HEK293 (cell line): ENCODE measurements at regions not wholly inside any gene's neighbourhood (a gene's known extent, or its start where the extent isn't known, plus 50 kb on each side); places are given as distances from the start of the nearest gene placed in this dataset.

Source experiments
- CTCF ChIA-PET: fragments of 350-600 bp; formaldehyde crosslinking; extraction: SDS; loops from one replicate; lab custom pipeline; 2021; ENCODE audit warnings: antibody characterized with exemption; lab: Yijun Ruan, JAX
- POLR2A ChIA-PET: fragments of 300-600 bp; formaldehyde crosslinking; extraction: SDS; loops from one replicate; lab custom pipeline; 2020; ENCODE audit warnings: antibody characterized with exemption, inconsistent platforms; lab: Yijun Ruan, JAX
- H3K27ac ChIP-seq: fragments of 200-500 bp; sonication (Bioruptor generic); 2 replicates; pipeline ENCODE4 v1.5.1; 2014; ENCODE audit warnings: low read depth, low read length, control low read depth, inconsistent platforms; ENCODE audit errors: extremely low read depth
- H3K36me3 ChIP-seq, 2 experiments: fragments of 200-500 bp in 1 of 2; sonication (Bioruptor generic) in 1 of 2; 1 replicate in 1 of 2; 2 replicates in 1 of 2; pipeline ENCODE4 v1.5.1; 2014 to 2017; ENCODE audit warnings: inconsistent platforms in 2 of 2, low read length in 2 of 2; ENCODE audit not compliant: control insufficient read depth in 2 of 2, insufficient read depth in 1 of 2
- H3K4me1 ChIP-seq: fragments of 200-500 bp; sonication (Bioruptor generic); 2 replicates; pipeline ENCODE4 v1.5.1; 2014; ENCODE audit warnings: mild to moderate bottlenecking, low read length, inconsistent platforms; ENCODE audit not compliant: control insufficient read depth, insufficient read depth
- H3K4me3 ChIP-seq: 2 replicates; pipeline ENCODE4 v1.5.1; 2011; ENCODE audit warnings: low read depth, mild to moderate bottlenecking, control low read depth, low read length, moderate library complexity
- H3K9me3 ChIP-seq: fragments of 200-500 bp; sonication (Bioruptor generic); 2 replicates; pipeline ENCODE4 v1.5.1; 2014; ENCODE audit warnings: low read depth, low read length, inconsistent platforms; ENCODE audit not compliant: control insufficient read depth, insufficient read depth
- AEBP2 ChIP-seq: fragments of 450-650 bp; formaldehyde crosslinking; IDR thresholded peaks from 2 replicates; pipeline ENCODE4 v1.5.1; 2016; ENCODE audit warnings: missing biosample characterization, missing genetic modification characterization, borderline replicate concordance
- GLI4 ChIP-seq: fragments of 450-650 bp; formaldehyde crosslinking; IDR thresholded peaks from 2 replicates; pipeline ENCODE4 v1.5.1; 2016; ENCODE audit warnings: missing biosample characterization, missing genetic modification characterization
- KLF7 ChIP-seq: fragments of 450-650 bp; formaldehyde crosslinking; IDR thresholded peaks from 2 replicates; pipeline ENCODE4 v1.5.1; 2016; ENCODE audit warnings: missing biosample characterization, missing genetic modification characterization, borderline replicate concordance
- KLF9 ChIP-seq: fragments of 450-650 bp; formaldehyde crosslinking; IDR thresholded peaks from 2 replicates; pipeline ENCODE4 v1.5.1; 2016; ENCODE audit warnings: missing biosample characterization, missing genetic modification characterization, low read depth
- ZBTB10 ChIP-seq: fragments of 450-650 bp; formaldehyde crosslinking; IDR thresholded peaks from 2 replicates; pipeline ENCODE4 v1.5.1; 2016; ENCODE audit warnings: missing biosample characterization, missing genetic modification characterization
- ZBTB17 ChIP-seq: fragments of 450-650 bp; formaldehyde crosslinking; IDR thresholded peaks from 2 replicates; pipeline ENCODE4 v1.5.1; 2016; ENCODE audit warnings: missing biosample characterization, missing genetic modification characterization
- ZNF140 ChIP-seq: fragments of 450-650 bp; formaldehyde crosslinking; IDR thresholded peaks from 2 replicates; pipeline ENCODE4 v1.5.1; 2016; ENCODE audit warnings: missing biosample characterization, missing genetic modification characterization
- ZNF184 ChIP-seq: fragments of 450-650 bp; IDR thresholded peaks from 2 replicates; pipeline ENCODE4 v1.5.1; 2018; ENCODE audit warnings: missing biosample characterization, mild to moderate bottlenecking, missing genetic modification characterization
- ZNF311 ChIP-seq: fragments of 450-650 bp; formaldehyde crosslinking; IDR thresholded peaks from 2 replicates; pipeline ENCODE4 v1.5.1; 2017; ENCODE audit warnings: missing biosample characterization, missing genetic modification characterization, borderline replicate concordance
- ZNF449 ChIP-seq: fragments of 450-650 bp; formaldehyde crosslinking; IDR thresholded peaks from 2 replicates; pipeline ENCODE4 v1.5.1; 2017; ENCODE audit warnings: missing biosample characterization, mild to moderate bottlenecking, missing genetic modification characterization, moderate library complexity
- ZNF596 ChIP-seq: fragments of 450-650 bp; IDR thresholded peaks from 2 replicates; pipeline ENCODE4 v1.5.0; 2018; ENCODE audit warnings: missing biosample characterization, mild to moderate bottlenecking, missing genetic modification characterization, moderate library complexity
- ZNF843 ChIP-seq: fragments of 450-650 bp; formaldehyde crosslinking; IDR thresholded peaks from 2 replicates; pipeline ENCODE4 v1.5.1; 2016; ENCODE audit warnings: missing biosample characterization, missing genetic modification characterization
- TF ChIP-seq, protein P1 (sequence below): fragments of 450-650 bp; formaldehyde crosslinking; IDR thresholded peaks from 2 replicates; pipeline ENCODE4 v1.5.1; 2016; ENCODE audit warnings: missing biosample characterization, missing genetic modification characterization
- TF ChIP-seq, protein P2 (sequence below): fragments of 450-650 bp; formaldehyde crosslinking; IDR thresholded peaks from 2 replicates; pipeline ENCODE4 v1.5.1; 2016; ENCODE audit warnings: missing biosample characterization, missing genetic modification characterization

DNA sequence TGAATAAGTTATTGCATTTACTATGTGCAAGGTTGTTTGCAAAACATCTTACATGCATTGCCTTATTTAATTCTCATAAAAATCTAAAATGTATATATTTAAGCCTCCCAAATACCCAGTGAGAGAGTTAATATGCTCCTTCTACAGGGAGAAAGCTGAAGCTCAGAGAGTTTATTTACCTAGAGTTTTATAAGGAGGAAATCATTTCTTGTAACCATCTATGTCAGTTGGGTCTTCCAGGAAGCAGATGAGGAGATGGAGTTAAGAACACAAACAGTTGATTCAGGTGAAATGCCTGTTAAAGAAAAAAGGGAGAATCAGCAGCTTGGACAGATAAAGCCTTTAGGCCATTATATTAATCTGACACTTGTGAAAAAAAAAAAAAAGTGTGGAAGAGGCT lies 62.6 kb upstream of the DHX40 start:
- ChIA-PET POLR2A (interaction anchor here (0.7 kb wide), 1 partner anchor 38 kb away, joined by 3 read pairs; no protein-coding TSS in a partner anchor), CTCF (interaction anchor here (0.6 to 1.4 kb wide), 3 partner anchors 9 to 192 kb away, joined by 3 to 4 read pairs (median 4); no protein-coding TSS in a partner anchor)
- H3K27ac ChIP-seq, result no peak overlapping the region

More for the DNA sequence above, 62.6 kb upstream of the DHX40 start:
- H3K4me3 ChIP-seq, result no peak overlapping the region
- H3K9me3 ChIP-seq, result no peaks in the 10 kb centered on the region
- no peaks in the 10 kb centered on the region for H3K36me3 ChIP-seq
- no peaks in the 10 kb centered on the region for H3K4me1 ChIP-seq
- no peak for TF ChIP-seq ZNF596 (tag by site-specific recombination)
- TF ChIP-seq ZNF140 (tag by site-specific recombination), result no peak
- TF ChIP-seq ZNF184 (tag by site-specific recombination), result no peak
- no peak for TF ChIP-seq ZNF449 (tag by site-specific recombination)
- no peak for TF ChIP-seq ZNF311
- TF ChIP-seq KLF9 (tag by site-specific recombination), result no peak
- no peak for TF ChIP-seq ZBTB10 (tag by site-specific recombination)
- TF ChIP-seq, protein P1, sequence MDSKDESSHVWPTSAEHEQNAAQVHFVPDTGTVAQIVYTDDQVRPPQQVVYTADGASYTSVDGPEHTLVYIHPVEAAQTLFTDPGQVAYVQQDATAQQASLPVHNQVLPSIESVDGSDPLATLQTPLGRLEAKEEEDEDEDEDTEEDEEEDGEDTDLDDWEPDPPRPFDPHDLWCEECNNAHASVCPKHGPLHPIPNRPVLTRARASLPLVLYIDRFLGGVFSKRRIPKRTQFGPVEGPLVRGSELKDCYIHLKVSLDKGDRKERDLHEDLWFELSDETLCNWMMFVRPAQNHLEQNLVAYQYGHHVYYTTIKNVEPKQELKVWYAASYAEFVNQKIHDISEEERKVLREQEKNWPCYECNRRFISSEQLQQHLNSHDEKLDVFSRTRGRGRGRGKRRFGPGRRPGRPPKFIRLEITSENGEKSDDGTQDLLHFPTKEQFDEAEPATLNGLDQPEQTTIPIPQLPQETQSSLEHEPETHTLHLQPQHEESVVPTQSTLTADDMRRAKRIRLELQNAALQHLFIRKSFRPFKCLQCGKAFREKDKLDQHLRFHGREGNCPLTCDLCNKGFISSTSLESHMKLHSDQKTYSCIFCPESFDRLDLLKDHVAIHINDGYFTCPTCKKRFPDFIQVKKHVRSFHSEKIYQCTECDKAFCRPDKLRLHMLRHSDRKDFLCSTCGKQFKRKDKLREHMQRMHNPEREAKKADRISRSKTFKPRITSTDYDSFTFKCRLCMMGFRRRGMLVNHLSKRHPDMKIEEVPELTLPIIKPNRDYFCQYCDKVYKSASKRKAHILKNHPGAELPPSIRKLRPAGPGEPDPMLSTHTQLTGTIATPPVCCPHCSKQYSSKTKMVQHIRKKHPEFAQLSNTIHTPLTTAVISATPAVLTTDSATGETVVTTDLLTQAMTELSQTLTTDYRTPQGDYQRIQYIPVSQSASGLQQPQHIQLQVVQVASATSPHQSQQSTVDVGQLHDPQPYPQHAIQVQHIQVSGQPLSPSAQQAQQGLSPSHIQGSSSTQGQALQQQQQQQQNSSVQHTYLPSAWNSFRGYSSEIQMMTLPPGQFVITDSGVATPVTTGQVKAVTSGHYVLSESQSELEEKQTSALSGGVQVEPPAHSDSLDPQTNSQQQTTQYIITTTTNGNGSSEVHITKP (tag by site-specific recombination), result no peak
- TF ChIP-seq AEBP2 (tag by site-specific recombination), result no peak
- TF ChIP-seq ZNF843 (tag by site-specific recombination), result no peak
- no peak for TF ChIP-seq ZBTB17 (tag by site-specific recombination)
- TF ChIP-seq KLF7 (tag by site-specific recombination), result no peak
- TF ChIP-seq GLI4 (tag by site-specific recombination), result no peak
- TF ChIP-seq, protein P2, sequence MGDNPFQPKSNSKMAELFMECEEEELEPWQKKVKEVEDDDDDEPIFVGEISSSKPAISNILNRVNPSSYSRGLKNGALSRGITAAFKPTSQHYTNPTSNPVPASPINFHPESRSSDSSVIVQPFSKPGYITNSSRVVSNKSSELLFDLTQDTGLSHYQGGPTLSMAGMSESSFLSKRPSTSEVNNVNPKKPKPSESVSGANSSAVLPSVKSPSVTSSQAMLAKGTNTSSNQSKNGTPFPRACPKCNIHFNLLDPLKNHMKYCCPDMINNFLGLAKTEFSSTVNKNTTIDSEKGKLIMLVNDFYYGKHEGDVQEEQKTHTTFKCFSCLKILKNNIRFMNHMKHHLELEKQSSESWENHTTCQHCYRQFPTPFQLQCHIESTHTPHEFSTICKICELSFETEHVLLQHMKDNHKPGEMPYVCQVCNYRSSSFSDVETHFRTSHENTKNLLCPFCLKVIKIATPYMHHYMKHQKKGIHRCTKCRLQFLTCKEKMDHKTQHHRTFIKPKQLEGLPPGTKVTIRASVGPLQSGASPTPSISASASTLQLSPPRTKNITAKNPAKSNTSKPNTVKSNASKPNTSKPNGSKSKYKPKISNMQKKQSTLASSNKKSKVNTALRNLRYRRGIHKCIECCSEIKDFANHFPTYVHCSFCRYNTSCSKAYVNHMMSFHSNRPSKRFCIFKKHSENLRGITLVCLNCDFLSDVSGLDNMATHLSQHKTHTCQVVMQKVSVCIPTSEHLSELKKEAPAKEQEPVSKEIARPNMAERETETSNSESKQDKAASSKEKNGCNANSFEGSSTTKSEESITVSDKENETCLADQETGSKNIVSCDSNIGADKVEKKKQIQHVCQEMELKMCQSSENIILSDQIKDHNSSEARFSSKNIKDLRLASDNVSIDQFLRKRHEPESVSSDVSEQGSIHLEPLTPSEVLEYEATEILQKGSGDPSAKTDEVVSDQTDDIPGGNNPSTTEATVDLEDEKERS, result no peak
